ENCODE measurements at regions not wholly inside any gene's neighbourhood (a gene's known extent, or its start where the extent isn't known, plus 50 kb on each side); places are given as distances from the start of the nearest gene placed in this dataset.

GRCh38 chr5:143720689-143721088 lies 91.3 kb upstream of the HMHB1 start:
- no peaks in the 10 kb centered on the region for H3K27me3 ChIP-seq (ENCODE audit: insufficient read depth, low read length)
- no peaks in the 10 kb centered on the region for H3K9me3 ChIP-seq (ENCODE audit: low read length)
- H2AFZ ChIP-seq (ENCODE audit: low read depth, low read length) = no peak overlapping the region
- no peaks in the 10 kb centered on the region for H3K36me3 ChIP-seq (ENCODE audit: insufficient read depth, low read length)
- H3K4me3 ChIP-seq (ENCODE audit: low read length) = no peak overlapping the region
- no peaks in the 10 kb centered on the region for H3K4me1 ChIP-seq (ENCODE audit: insufficient read depth, low read length)

GRCh38 chr5:143717400-143717799 lies 94.6 kb upstream of the HMHB1 start:
- Histone ChIP-seq H3K4me3 (ENCODE audit: low read length) (no peak overlapping the region), H3K4me1 (ENCODE audit: insufficient read depth, low read length) (no peaks in the 10 kb centered on the region), H2AFZ (ENCODE audit: low read depth, low read length) (no peak overlapping the region), H3K27me3 (ENCODE audit: insufficient read depth, low read length) (no peaks in the 10 kb centered on the region), H3K36me3 (ENCODE audit: insufficient read depth, low read length) (no peaks in the 10 kb centered on the region), H3K9me3 (ENCODE audit: low read length) (no peaks in the 10 kb centered on the region)

- H2AFZ ChIP-seq (ENCODE audit: low read depth, low read length) = no peak overlapping the region
- no peaks in the 10 kb centered on the region for H3K27me3 ChIP-seq (ENCODE audit: insufficient read depth, low read length)
- H3K9me3 ChIP-seq (ENCODE audit: low read length) = no peaks in the 10 kb centered on the region
- no peak overlapping the region for H3K4me3 ChIP-seq (ENCODE audit: low read length)
- no peaks in the 10 kb centered on the region for H3K36me3 ChIP-seq (ENCODE audit: insufficient read depth, low read length)
- no peaks in the 10 kb centered on the region for H3K4me1 ChIP-seq (ENCODE audit: insufficient read depth, low read length)
Observed at GRCh38 chr5:143716881-143717280, 95.1 kb upstream of the HMHB1 start.

GRCh38 chr5:143715616-143716015 lies 96.3 kb upstream of the HMHB1 start:
- H3K9me3 ChIP-seq (ENCODE audit: low read length) = no peaks in the 10 kb centered on the region
- no peak overlapping the region for H3K4me3 ChIP-seq (ENCODE audit: low read length)
- no peak overlapping the region for H2AFZ ChIP-seq (ENCODE audit: low read depth, low read length)
- no peaks in the 10 kb centered on the region for H3K4me1 ChIP-seq (ENCODE audit: insufficient read depth, low read length)
- no peaks in the 10 kb centered on the region for H3K36me3 ChIP-seq (ENCODE audit: insufficient read depth, low read length)
- H3K27me3 ChIP-seq (ENCODE audit: insufficient read depth, low read length) = no peaks in the 10 kb centered on the region

GRCh38 chr5:143714629-143715028 lies 97.3 kb upstream of the HMHB1 start:
- H3K4me3 ChIP-seq (ENCODE audit: low read length) = no peak overlapping the region
- H2AFZ ChIP-seq (ENCODE audit: low read depth, low read length) = no peak overlapping the region
- no peaks in the 10 kb centered on the region for H3K27me3 ChIP-seq (ENCODE audit: insufficient read depth, low read length)
- H3K9me3 ChIP-seq (ENCODE audit: low read length) = no peaks in the 10 kb centered on the region
- no peaks in the 10 kb centered on the region for H3K36me3 ChIP-seq (ENCODE audit: insufficient read depth, low read length)
- H3K4me1 ChIP-seq (ENCODE audit: insufficient read depth, low read length) = no peaks in the 10 kb centered on the region

- H3K9me3 ChIP-seq (ENCODE audit: low read length) = no peaks in the 10 kb centered on the region
- H3K4me3 ChIP-seq (ENCODE audit: low read length) = no peak overlapping the region
- no peaks in the 10 kb centered on the region for H3K27me3 ChIP-seq (ENCODE audit: insufficient read depth, low read length)
- no peaks in the 10 kb centered on the region for H3K4me1 ChIP-seq (ENCODE audit: insufficient read depth, low read length)
- H2AFZ ChIP-seq (ENCODE audit: low read depth, low read length) = no peak overlapping the region
- H3K36me3 ChIP-seq (ENCODE audit: insufficient read depth, low read length) = no peaks in the 10 kb centered on the region
Observed at GRCh38 chr5:143713047-143714003, 98.6 kb upstream of the HMHB1 start.

GRCh38 chr5:143708672-143709071 lies 103.3 kb upstream of the HMHB1 start:
- Histone ChIP-seq H3K4me3 (ENCODE audit: low read length) (no peak overlapping the region), H2AFZ (ENCODE audit: low read depth, low read length) (no peak overlapping the region), H3K36me3 (ENCODE audit: insufficient read depth, low read length) (no peaks in the 10 kb centered on the region), H3K4me1 (ENCODE audit: insufficient read depth, low read length) (no peaks in the 10 kb centered on the region), H3K27me3 (ENCODE audit: insufficient read depth, low read length) (no peaks in the 10 kb centered on the region), H3K9me3 (ENCODE audit: low read length) (no peaks in the 10 kb centered on the region)

GRCh38 chr5:143707806-143708205 lies 104.2 kb upstream of the HMHB1 start:
- Histone ChIP-seq H3K4me1 (ENCODE audit: insufficient read depth, low read length) (no peaks in the 10 kb centered on the region), H3K9me3 (ENCODE audit: low read length) (no peaks in the 10 kb centered on the region), H3K36me3 (ENCODE audit: insufficient read depth, low read length) (no peaks in the 10 kb centered on the region), H3K27me3 (ENCODE audit: insufficient read depth, low read length) (no peaks in the 10 kb centered on the region), H3K4me3 (ENCODE audit: low read length) (no peak overlapping the region), H2AFZ (ENCODE audit: low read depth, low read length) (no peak overlapping the region)

GRCh38 chr5:143705381-143705780 lies 106.6 kb upstream of the HMHB1 start:
- Histone ChIP-seq H3K4me1 (ENCODE audit: insufficient read depth, low read length) (no peaks in the 10 kb centered on the region), H3K36me3 (ENCODE audit: insufficient read depth, low read length) (no peaks in the 10 kb centered on the region), H2AFZ (ENCODE audit: low read depth, low read length) (no peak overlapping the region), H3K4me3 (ENCODE audit: low read length) (no peak overlapping the region), H3K27me3 (ENCODE audit: insufficient read depth, low read length) (no peaks in the 10 kb centered on the region), H3K9me3 (ENCODE audit: low read length) (no peaks in the 10 kb centered on the region)

- Histone ChIP-seq H2AFZ (ENCODE audit: low read depth, low read length) (no peak overlapping the region), H3K9me3 (ENCODE audit: low read length) (no peaks in the 10 kb centered on the region), H3K4me1 (ENCODE audit: insufficient read depth, low read length) (no peaks in the 10 kb centered on the region), H3K4me3 (ENCODE audit: low read length) (no peak overlapping the region), H3K36me3 (ENCODE audit: insufficient read depth, low read length) (no peaks in the 10 kb centered on the region), H3K27me3 (ENCODE audit: insufficient read depth, low read length) (no peaks in the 10 kb centered on the region)
Observed at GRCh38 chr5:143703659-143704058, 108.3 kb upstream of the HMHB1 start.

GRCh38 chr5:143701493-143701892 lies 110.5 kb upstream of the HMHB1 start:
- Histone ChIP-seq H3K4me1 (ENCODE audit: insufficient read depth, low read length) (no peaks in the 10 kb centered on the region), H3K9me3 (ENCODE audit: low read length) (no peaks in the 10 kb centered on the region), H3K27me3 (ENCODE audit: insufficient read depth, low read length) (no peaks in the 10 kb centered on the region), H2AFZ (ENCODE audit: low read depth, low read length) (no peak overlapping the region), H3K36me3 (ENCODE audit: insufficient read depth, low read length) (no peaks in the 10 kb centered on the region), H3K4me3 (ENCODE audit: low read length) (no peak overlapping the region)

- Histone ChIP-seq H3K9me3 (ENCODE audit: low read length) (no peaks in the 10 kb centered on the region), H3K4me3 (ENCODE audit: low read length) (no peak overlapping the region), H3K36me3 (ENCODE audit: insufficient read depth, low read length) (no peaks in the 10 kb centered on the region), H3K27me3 (ENCODE audit: insufficient read depth, low read length) (no peaks in the 10 kb centered on the region), H2AFZ (ENCODE audit: low read depth, low read length) (no peak overlapping the region), H3K4me1 (ENCODE audit: insufficient read depth, low read length) (no peaks in the 10 kb centered on the region)
Observed at GRCh38 chr5:143700994-143701393, 111.0 kb upstream of the HMHB1 start.

GRCh38 chr5:143699121-143699520 lies 112.8 kb upstream of the HMHB1 start:
- no peaks in the 10 kb centered on the region for H3K4me1 ChIP-seq (ENCODE audit: insufficient read depth, low read length)
- no peaks in the 10 kb centered on the region for H3K27me3 ChIP-seq (ENCODE audit: insufficient read depth, low read length)
- H2AFZ ChIP-seq (ENCODE audit: low read depth, low read length) = no peak overlapping the region
- no peaks in the 10 kb centered on the region for H3K9me3 ChIP-seq (ENCODE audit: low read length)
- H3K36me3 ChIP-seq (ENCODE audit: insufficient read depth, low read length) = no peaks in the 10 kb centered on the region
- H3K4me3 ChIP-seq (ENCODE audit: low read length) = no peak overlapping the region

- Histone ChIP-seq H3K4me1 (ENCODE audit: insufficient read depth, low read length) (no peaks in the 10 kb centered on the region), H3K36me3 (ENCODE audit: insufficient read depth, low read length) (no peaks in the 10 kb centered on the region), H3K27me3 (ENCODE audit: insufficient read depth, low read length) (no peaks in the 10 kb centered on the region), H3K4me3 (ENCODE audit: low read length) (no peak overlapping the region), H2AFZ (ENCODE audit: low read depth, low read length) (no peak overlapping the region), H3K9me3 (ENCODE audit: low read length) (no peaks in the 10 kb centered on the region)
Observed at GRCh38 chr5:143698574-143698973, 113.4 kb upstream of the HMHB1 start.

All from neuron (in vitro differentiated cells).